ENCODE measurements at regions not wholly inside any gene's neighbourhood (a gene's known extent, or its start where the extent isn't known, plus 50 kb on each side); places are given as distances from the start of the nearest gene placed in this dataset.
"Not testable (repeated sequence)": the region's sequence is repeated elsewhere in the genome, so short reads cannot be mapped to it uniquely, and the experiment has no call there.

- no peak overlapping the region for H3K4me3 Mint-ChIP-seq
- H3K9me3 Mint-ChIP-seq: no peaks in the 10 kb centered on the region
- H3K36me3 Mint-ChIP-seq (ENCODE audit: low read depth): no peaks in the 10 kb centered on the region
- no peak overlapping the region for H3K27ac Mint-ChIP-seq
- no peak for DNase-seq
- no peaks in the 10 kb centered on the region for H3K4me1 Mint-ChIP-seq (ENCODE audit: low read depth)
- H3K27me3 Mint-ChIP-seq: no peaks in the 10 kb centered on the region
These were observed 475.1 kb downstream of the ZPLD1 start for GRCh38 chr3:102909904-102910303.

DNA sequence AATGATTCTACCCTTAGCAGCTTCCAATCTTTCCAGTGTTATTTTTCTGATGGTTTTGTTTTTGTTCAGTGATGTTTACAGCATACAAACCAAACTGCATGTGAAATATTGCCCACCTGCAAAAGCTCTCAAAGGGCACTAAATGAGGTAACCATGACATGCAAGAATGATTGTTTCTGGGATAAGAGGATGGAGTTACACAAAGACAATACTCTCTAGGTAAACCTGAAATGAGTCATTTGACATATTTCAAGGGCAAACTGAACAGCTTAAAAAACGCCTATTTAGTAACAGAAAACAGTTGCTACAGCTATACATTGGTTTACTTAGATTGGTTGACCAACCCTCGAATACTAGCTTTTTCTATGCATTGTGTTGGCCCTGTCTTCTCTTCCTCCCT is 481.7 kb downstream of the ZPLD1 start:
- Mint-ChIP-seq H3K4me1 (ENCODE audit: low read depth) (no peaks in the 10 kb centered on the region), H3K27me3 (no peaks in the 10 kb centered on the region), H3K27ac (no peak overlapping the region), H3K9me3 (no peaks in the 10 kb centered on the region), H3K36me3 (ENCODE audit: low read depth) (no peaks in the 10 kb centered on the region), H3K4me3 (no peak overlapping the region)
- DNase-seq: no peak

- no peaks in the 10 kb centered on the region for H3K4me1 Mint-ChIP-seq (ENCODE audit: low read depth)
- no peaks in the 10 kb centered on the region for H3K36me3 Mint-ChIP-seq (ENCODE audit: low read depth)
- H3K27me3 Mint-ChIP-seq: no peaks in the 10 kb centered on the region
- no peak for DNase-seq
- H3K9me3 Mint-ChIP-seq: peaks cover 12% of the 10 kb centered on the region
- H3K27ac Mint-ChIP-seq: no peak overlapping the region
- no peak overlapping the region for H3K4me3 Mint-ChIP-seq
These were observed 491.8 kb downstream of the ZPLD1 start for GRCh38 chr3:102926618-102927017.

- DNase-seq: no peak
- Mint-ChIP-seq H3K4me1 (ENCODE audit: low read depth) (no peaks in the 10 kb centered on the region), H3K27me3 (no peaks in the 10 kb centered on the region), H3K4me3 (no peak overlapping the region), H3K9me3 (peaks cover 6% of the 10 kb centered on the region), H3K36me3 (ENCODE audit: low read depth) (no peaks in the 10 kb centered on the region), H3K27ac (no peak overlapping the region)
These were observed 498.6 kb downstream of the ZPLD1 start for GRCh38 chr3:102933377-102933776.

DNA sequence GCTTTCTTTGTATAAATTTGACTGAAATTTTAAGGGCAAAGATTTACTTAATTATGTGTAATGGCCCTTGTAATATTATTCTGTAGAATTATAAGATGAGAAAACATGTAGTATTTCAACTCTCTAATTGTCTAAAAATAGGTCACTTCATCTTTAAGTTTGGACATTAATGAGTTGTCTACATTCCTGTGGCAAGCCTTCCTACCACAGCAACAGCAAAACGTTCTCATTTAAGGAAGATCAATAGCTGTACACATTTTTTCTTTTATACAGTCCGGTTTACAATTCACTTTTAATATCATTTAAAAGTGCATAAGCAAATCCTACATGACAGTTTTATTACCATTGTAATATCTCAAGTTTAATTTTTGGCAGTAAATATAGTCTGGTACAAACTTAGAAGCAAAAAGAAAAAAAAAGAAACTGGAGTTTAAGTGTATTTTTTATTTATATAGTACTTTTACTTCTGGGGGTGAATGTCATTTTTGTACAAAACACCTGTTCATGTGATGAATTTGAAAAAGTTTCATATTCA is 501.8 kb downstream of the ZPLD1 start:
- no peaks in the 10 kb centered on the region for H3K4me1 Mint-ChIP-seq (ENCODE audit: low read depth)
- DNase-seq: no peak
- peaks cover 6% of the 10 kb centered on the region for H3K9me3 Mint-ChIP-seq
- H3K27ac Mint-ChIP-seq: no peak overlapping the region
- no peaks in the 10 kb centered on the region for H3K36me3 Mint-ChIP-seq (ENCODE audit: low read depth)
- H3K27me3 Mint-ChIP-seq: no peaks in the 10 kb centered on the region
- H3K4me3 Mint-ChIP-seq: no peak overlapping the region

DNA sequence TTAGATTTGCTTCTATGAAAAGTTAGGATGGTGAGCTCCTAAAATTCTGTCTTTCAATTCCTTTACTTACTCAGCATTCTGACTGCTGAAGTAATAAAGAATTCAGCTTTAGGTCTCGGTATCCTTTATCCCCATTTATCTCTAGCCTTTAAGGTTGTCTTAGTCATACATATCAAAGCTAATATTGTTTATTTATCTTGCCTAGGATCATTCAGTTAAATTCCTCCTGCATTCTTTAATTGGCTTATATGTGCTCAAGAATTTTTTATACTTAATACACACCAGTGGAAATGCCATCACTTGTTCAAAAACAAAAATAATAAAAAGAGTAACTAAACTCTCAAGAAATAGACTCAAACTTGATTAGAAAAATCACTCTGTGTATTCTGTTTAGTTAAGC is 507.0 kb downstream of the ZPLD1 start:
- H3K27me3 Mint-ChIP-seq: no peaks in the 10 kb centered on the region
- no peak overlapping the region for H3K27ac Mint-ChIP-seq
- H3K36me3 Mint-ChIP-seq (ENCODE audit: low read depth): no peaks in the 10 kb centered on the region
- DNase-seq: no peak
- no peak overlapping the region for H3K4me3 Mint-ChIP-seq
- H3K9me3 Mint-ChIP-seq: no peaks in the 10 kb centered on the region
- no peaks in the 10 kb centered on the region for H3K4me1 Mint-ChIP-seq (ENCODE audit: low read depth)

DNA sequence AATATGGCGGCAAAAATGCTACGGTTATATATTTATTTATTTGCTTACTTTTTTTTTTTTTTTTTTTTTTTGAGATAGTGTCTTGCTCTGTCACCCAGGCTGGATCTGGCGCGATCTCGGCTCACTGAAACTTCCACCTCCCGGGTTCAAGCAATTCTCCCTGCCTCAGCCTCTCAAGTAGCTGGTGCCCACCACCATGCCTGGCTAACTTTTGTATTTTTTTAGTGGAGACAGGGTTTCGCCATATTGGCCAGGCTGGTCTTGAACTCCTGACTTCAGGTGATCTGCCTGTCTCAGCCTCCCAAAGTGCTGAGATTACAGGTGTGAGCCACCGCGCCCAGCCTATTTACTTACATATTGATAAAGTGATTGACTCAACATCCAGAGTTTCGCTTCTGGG is 511.6 kb downstream of the ZPLD1 start:
- not testable (repeated sequence) for H3K4me1 Mint-ChIP-seq (ENCODE audit: low read depth); H3K27me3 Mint-ChIP-seq; DNase-seq; H3K9me3 Mint-ChIP-seq; H3K27ac Mint-ChIP-seq; H3K4me3 Mint-ChIP-seq; H3K36me3 Mint-ChIP-seq (ENCODE audit: low read depth)

DNA sequence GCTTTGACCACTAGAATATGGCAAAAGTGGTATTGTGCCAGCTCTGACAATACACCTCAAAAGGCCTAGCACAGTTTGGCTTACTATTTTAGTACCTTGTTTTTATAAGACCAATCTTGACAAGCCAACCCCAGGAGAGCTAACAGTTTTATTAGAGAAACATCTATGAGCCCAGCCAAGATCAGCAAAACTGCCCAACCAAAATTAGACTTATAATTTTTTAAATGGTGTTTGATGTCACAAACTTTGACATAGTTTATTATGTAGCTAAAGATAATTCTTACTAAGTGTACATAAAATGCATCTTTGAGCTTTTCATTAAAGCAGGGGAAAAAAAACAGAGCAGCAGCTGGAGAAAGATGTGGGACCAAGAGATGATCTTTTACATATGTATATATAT is 537.5 kb downstream of the ZPLD1 start:
- DNase-seq: no peak
- Mint-ChIP-seq H3K4me1 (ENCODE audit: low read depth) (no peaks in the 10 kb centered on the region), H3K27ac (no peak overlapping the region), H3K36me3 (ENCODE audit: low read depth) (no peaks in the 10 kb centered on the region), H3K9me3 (peaks cover 2% of the 10 kb centered on the region), H3K4me3 (no peak overlapping the region), H3K27me3 (no peaks in the 10 kb centered on the region)

GRCh38 chr3:102974333-102974732 is 539.5 kb downstream of the ZPLD1 start:
- Mint-ChIP-seq H3K36me3 (ENCODE audit: low read depth) (no peaks in the 10 kb centered on the region), H3K27me3 (no peaks in the 10 kb centered on the region), H3K9me3 (peaks cover 2% of the 10 kb centered on the region), H3K27ac (no peak overlapping the region), H3K4me1 (ENCODE audit: low read depth) (no peaks in the 10 kb centered on the region), H3K4me3 (no peak overlapping the region)
- no peak for DNase-seq

GRCh38 chr3:102979191-102979590 is 544.4 kb downstream of the ZPLD1 start:
- Mint-ChIP-seq H3K9me3 (no peaks in the 10 kb centered on the region), H3K27ac (no peak overlapping the region), H3K4me1 (ENCODE audit: low read depth) (no peaks in the 10 kb centered on the region), H3K27me3 (no peaks in the 10 kb centered on the region), H3K4me3 (no peak overlapping the region), H3K36me3 (ENCODE audit: low read depth) (no peaks in the 10 kb centered on the region)
- no peak for DNase-seq

GRCh38 chr3:102979682-102980354 is 545.0 kb downstream of the ZPLD1 start:
- no peaks in the 10 kb centered on the region for H3K4me1 Mint-ChIP-seq (ENCODE audit: low read depth)
- no peaks in the 10 kb centered on the region for H3K36me3 Mint-ChIP-seq (ENCODE audit: low read depth)
- H3K9me3 Mint-ChIP-seq: no peaks in the 10 kb centered on the region
- H3K27ac Mint-ChIP-seq: no peak overlapping the region
- H3K4me3 Mint-ChIP-seq: no peak overlapping the region
- no peaks in the 10 kb centered on the region for H3K27me3 Mint-ChIP-seq
- no peak for DNase-seq

GRCh38 chr3:102980355-102980696 is 545.5 kb downstream of the ZPLD1 start:
- no peak overlapping the region for H3K27ac Mint-ChIP-seq
- H3K4me1 Mint-ChIP-seq (ENCODE audit: low read depth): no peaks in the 10 kb centered on the region
- H3K27me3 Mint-ChIP-seq: no peaks in the 10 kb centered on the region

GRCh38 chr3:103002425-103003176 is 567.8 kb downstream of the ZPLD1 start:
- H3K27ac Mint-ChIP-seq: no peak overlapping the region
- H3K9me3 Mint-ChIP-seq: no peaks in the 10 kb centered on the region
- no peak for DNase-seq
- H3K4me3 Mint-ChIP-seq: no peak overlapping the region
- H3K36me3 Mint-ChIP-seq (ENCODE audit: low read depth): no peaks in the 10 kb centered on the region
- H3K27me3 Mint-ChIP-seq: no peaks in the 10 kb centered on the region
- H3K4me1 Mint-ChIP-seq (ENCODE audit: low read depth): peaks cover 2% of the 10 kb centered on the region

More at GRCh38 chr3:102980355-102980696, 545.5 kb downstream of the ZPLD1 start:
- DNase-seq: no peak
- Mint-ChIP-seq H3K9me3 (peaks cover 1% of the 10 kb centered on the region), H3K4me3 (no peak overlapping the region), H3K36me3 (ENCODE audit: low read depth) (no peaks in the 10 kb centered on the region)

- DNase-seq: no peak
- Mint-ChIP-seq H3K27me3 (no peaks in the 10 kb centered on the region), H3K27ac (no peak overlapping the region), H3K4me1 (ENCODE audit: low read depth) (peaks cover 2% of the 10 kb centered on the region), H3K9me3 (no peaks in the 10 kb centered on the region), H3K4me3 (no peak overlapping the region), H3K36me3 (ENCODE audit: low read depth) (no peaks in the 10 kb centered on the region)
These were observed 571.8 kb downstream of the ZPLD1 start for GRCh38 chr3:103006526-103007183.

DNA sequence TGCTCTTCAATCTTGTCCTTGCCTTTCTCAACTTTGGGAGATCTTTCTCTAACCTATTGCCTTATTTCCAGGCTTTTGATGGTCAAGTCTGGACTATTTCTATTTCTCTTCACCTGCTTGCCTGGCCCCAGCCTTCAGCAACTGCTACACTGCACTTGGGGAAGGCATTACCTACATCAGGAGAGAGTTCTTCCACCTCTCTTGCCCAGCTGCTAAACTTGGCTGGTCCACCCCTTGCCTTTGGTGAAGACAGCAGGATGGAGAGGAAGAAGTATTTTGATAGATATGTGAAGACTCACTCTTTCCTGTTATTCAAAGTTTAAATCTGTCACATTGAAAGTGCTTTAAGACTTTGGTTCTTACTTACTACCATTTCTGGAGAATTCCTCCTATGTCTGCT is 574.8 kb downstream of the ZPLD1 start:
- no peak for DNase-seq
- Mint-ChIP-seq H3K9me3 (no peaks in the 10 kb centered on the region), H3K4me3 (no peak overlapping the region), H3K27ac (no peak overlapping the region), H3K27me3 (no peaks in the 10 kb centered on the region), H3K4me1 (ENCODE audit: low read depth) (no peaks in the 10 kb centered on the region), H3K36me3 (ENCODE audit: low read depth) (no peaks in the 10 kb centered on the region)

Data from activated T-cell treated with anti-CD3 and anti-CD28 coated beads, Interleukin-2, amount 50 U/mL, for 24 hours (primary cell).